Hepatocyte (in vitro differentiated cells): ENCODE measurements at regions not wholly inside any gene's neighbourhood (a gene's known extent, or its start where the extent isn't known, plus 50 kb on each side); places are given as distances from the start of the nearest gene placed in this dataset.

ENCODE experiments used
- DNase-seq: peaks from one replicate; pipeline ENCODE4 v3.0.0-alpha.2; 2016; ENCODE audit warnings: low spot score
- H2AFZ ChIP-seq: fragments of 200-600 bp; sonication (generic); 2 replicates; pipeline ENCODE4 v1.6.0; 2016; ENCODE audit warnings: antibody characterized with exemption, mild to moderate bottlenecking
- H3K27ac ChIP-seq: fragments of 200-600 bp; sonication (generic); 2 replicates; pipeline ENCODE4 v1.5.1; 2016; ENCODE audit warnings: mild to moderate bottlenecking
- H3K27me3 ChIP-seq: fragments of 200-600 bp; sonication (generic); 2 replicates; pipeline ENCODE4 v1.6.1; 2016
- H3K36me3 ChIP-seq: fragments of 200-600 bp; sonication (generic); replicated peaks from 2 replicates; pipeline ENCODE4 v1.5.1; 2016; ENCODE audit warnings: low read depth; ENCODE audit not compliant: insufficient read depth
- H3K4me1 ChIP-seq: fragments of 200-600 bp; sonication (generic); 2 replicates; pipeline ENCODE4 v1.5.1; 2016; ENCODE audit warnings: mild to moderate bottlenecking, moderate library complexity; ENCODE audit not compliant: insufficient read depth
- H3K4me2 ChIP-seq: fragments of 200-600 bp; sonication (generic); 2 replicates; pipeline ENCODE4 v1.6.0; 2016
- H3K4me3 ChIP-seq: fragments of 200-600 bp; sonication (generic); 2 replicates; pipeline ENCODE4 v1.5.1; 2016; ENCODE audit warnings: mild to moderate bottlenecking
- H3K79me2 ChIP-seq: fragments of 200-600 bp; sonication (generic); 2 replicates; pipeline ENCODE4 v1.6.0; 2017; ENCODE audit warnings: mild to moderate bottlenecking
- H3K9me2 ChIP-seq: fragments of 200-600 bp; sonication (generic); replicated peaks from 2 replicates; pipeline ENCODE4 v1.6.0; 2017; ENCODE audit warnings: mild to moderate bottlenecking; ENCODE audit not compliant: insufficient read depth
- H3K9me3 ChIP-seq: fragments of 200-600 bp; sonication (generic); 2 replicates; pipeline ENCODE4 v1.5.1; 2016; ENCODE audit warnings: low read depth, mild to moderate bottlenecking
- H4K20me1 ChIP-seq: fragments of 200-600 bp; sonication (generic); 2 replicates; pipeline ENCODE4 v1.6.0; 2016; ENCODE audit warnings: mild to moderate bottlenecking; ENCODE audit not compliant: insufficient read depth, poor library complexity, severe bottlenecking
- CTCF ChIP-seq: fragments of 200-600 bp; sonication (generic); IDR thresholded peaks from 2 replicates; pipeline ENCODE4 v1.5.1; 2016; ENCODE audit warnings: antibody characterized with exemption, mild to moderate bottlenecking; ENCODE audit not compliant: poor library complexity
- EZH2 ChIP-seq: fragments of 200-600 bp; sonication (generic); IDR thresholded peaks from 2 replicates; pipeline ENCODE4 v1.6.1; 2016; ENCODE audit warnings: antibody characterized with exemption, mild to moderate bottlenecking, borderline replicate concordance
- EZH2phosphoT487 ChIP-seq: fragments of 200-600 bp; sonication (generic); IDR thresholded peaks from one replicate; pipeline ENCODE4 v1.6.1; 2018; ENCODE audit warnings: antibody characterized with exemption, mild to moderate bottlenecking, low read depth, moderate library complexity; ENCODE audit not compliant: unreplicated experiment, severe bottlenecking
- WGBS: methylation state at CpG from one replicate; pipeline ENCODE4 v1.1.6; 2016; ENCODE audit warnings: low lambda C conversion rate; ENCODE audit errors: missing lambda C conversion rate; 5-methylcytosine and 5-hydroxymethylcytosine counted together

GRCh38 chr2:163481515-163481914, 254.3 kb downstream of the FIGN start:
- H3K4me3 ChIP-seq: no peak overlapping the region
- H3K4me2 ChIP-seq: no peak overlapping the region
- no peak for DNase-seq
- H3K79me2 ChIP-seq: no peaks in the 10 kb centered on the region
- no peak for TF ChIP-seq EZH2
- TF ChIP-seq CTCF: no peak
- no peak for TF ChIP-seq EZH2phosphoT487
- H3K27ac ChIP-seq: no peak overlapping the region
- no peaks in the 10 kb centered on the region for H3K4me1 ChIP-seq
- no peak overlapping the region for H2AFZ ChIP-seq
- H3K9me2 ChIP-seq: no peaks in the 10 kb centered on the region
- H3K27me3 ChIP-seq: no peaks in the 10 kb centered on the region
- no peaks in the 10 kb centered on the region for H4K20me1 ChIP-seq
- no peaks in the 10 kb centered on the region for H3K36me3 ChIP-seq
- no peaks in the 10 kb centered on the region for H3K9me3 ChIP-seq

- Histone ChIP-seq H3K4me2 (no peak overlapping the region), H3K79me2 (no peaks in the 10 kb centered on the region), H3K9me3 (no peaks in the 10 kb centered on the region), H3K4me3 (no peak overlapping the region), H3K36me3 (no peaks in the 10 kb centered on the region), H3K4me1 (no peaks in the 10 kb centered on the region), H3K27ac (no peak overlapping the region), H2AFZ (no peak overlapping the region), H3K27me3 (no peaks in the 10 kb centered on the region), H3K9me2 (no peaks in the 10 kb centered on the region), H4K20me1 (no peaks in the 10 kb centered on the region)
- WGBS: 91% methylated on average over 9 of the region's 9 CpGs
- TF ChIP-seq CTCF (no peak), EZH2 (no peak), EZH2phosphoT487 (no peak)
- no peak for DNase-seq
These were observed 256.2 kb downstream of the FIGN start for GRCh38 chr2:163479599-163479998.

GRCh38 chr2:163475815-163476214, 260.0 kb downstream of the FIGN start:
- DNase-seq: no peak
- H3K27ac ChIP-seq: no peak overlapping the region
- no peaks in the 10 kb centered on the region for H3K9me2 ChIP-seq
- H2AFZ ChIP-seq: no peak overlapping the region
- WGBS: 67% methylated on average over 3 of the region's 3 CpGs
- H3K79me2 ChIP-seq: no peaks in the 10 kb centered on the region
- H3K4me3 ChIP-seq: no peak overlapping the region
- no peaks in the 10 kb centered on the region for H4K20me1 ChIP-seq
- no peak overlapping the region for H3K4me2 ChIP-seq
- no peaks in the 10 kb centered on the region for H3K4me1 ChIP-seq
- no peaks in the 10 kb centered on the region for H3K27me3 ChIP-seq
- no peaks in the 10 kb centered on the region for H3K9me3 ChIP-seq
- H3K36me3 ChIP-seq: no peaks in the 10 kb centered on the region
- TF ChIP-seq CTCF (no peak), EZH2 (no peak), EZH2phosphoT487 (no peak)

GRCh38 chr2:163474889-163475288, 260.9 kb downstream of the FIGN start:
- TF ChIP-seq EZH2phosphoT487 (no peak), EZH2 (no peak), CTCF (no peak)
- Histone ChIP-seq H3K4me2 (no peak overlapping the region), H3K79me2 (no peaks in the 10 kb centered on the region)

More at GRCh38 chr2:163474889-163475288, 260.9 kb downstream of the FIGN start:
- no peaks in the 10 kb centered on the region for H3K9me3 ChIP-seq
- no peak overlapping the region for H3K27ac ChIP-seq
- no peaks in the 10 kb centered on the region for H3K9me2 ChIP-seq
- no peaks in the 10 kb centered on the region for H3K4me1 ChIP-seq
- no peaks in the 10 kb centered on the region for H3K36me3 ChIP-seq
- no peaks in the 10 kb centered on the region for H3K27me3 ChIP-seq
- H2AFZ ChIP-seq: no peak overlapping the region
- no peaks in the 10 kb centered on the region for H4K20me1 ChIP-seq
- DNase-seq: no peak
- WGBS: 60% methylated on average over 4 of the region's 4 CpGs
- H3K4me3 ChIP-seq: no peak overlapping the region
